GM12865 (cell line): ENCODE measurements at regions not wholly inside any gene's neighbourhood (a gene's known extent, or its start where the extent isn't known, plus 50 kb on each side); places are given as distances from the start of the nearest gene placed in this dataset.

ENCODE experiments used
- DNase-seq: peaks from one replicate; pipeline ENCODE4 v3.0.0; 2010; ENCODE audit warnings: low read depth
- H3K4me3 ChIP-seq: 2 replicates; pipeline ENCODE4 v1.5.1; 2011; ENCODE audit warnings: mild to moderate bottlenecking, low read depth, low read length, control low read depth
- CTCF ChIP-seq: IDR thresholded peaks from 2 replicates; pipeline ENCODE4 v1.5.1; 2011; ENCODE audit warnings: low read length, control low read depth, low read depth, inconsistent platforms; ENCODE audit not compliant: insufficient read depth; ENCODE audit errors: missing control alignments

GRCh38 chr6:12593771-12594529, 122.6 kb upstream of the PHACTR1 start:
- TF ChIP-seq CTCF, result no peak
- no peak overlapping the region for H3K4me3 ChIP-seq
- no peak for DNase-seq

GRCh38 chr6:12594530-12594893, 122.1 kb upstream of the PHACTR1 start:
- no peak for TF ChIP-seq CTCF
- peak; percentile 23 for DNase-seq
- H3K4me3 ChIP-seq, result no peak overlapping the region

GRCh38 chr6:12595161-12595811, 121.3 kb upstream of the PHACTR1 start:
- H3K4me3 ChIP-seq, result no peak overlapping the region
- DNase-seq, result peak; percentile 53
- no peak for TF ChIP-seq CTCF

GRCh38 chr6:12596731-12597130, 119.8 kb upstream of the PHACTR1 start:
- no peak for DNase-seq
- TF ChIP-seq CTCF, result no peak
- no peak overlapping the region for H3K4me3 ChIP-seq

GRCh38 chr6:12598919-12599318, 117.6 kb upstream of the PHACTR1 start:
- DNase-seq, result no peak
- TF ChIP-seq CTCF, result no peak
- no peak overlapping the region for H3K4me3 ChIP-seq

- no peak for DNase-seq
- no peak overlapping the region for H3K4me3 ChIP-seq
- no peak for TF ChIP-seq CTCF
Measured at GRCh38 chr6:12601881-12602280, 114.7 kb upstream of the PHACTR1 start.
